Neural progenitor cell (in vitro differentiated cells): ENCODE measurements at regions not wholly inside any gene's neighbourhood (a gene's known extent, or its start where the extent isn't known, plus 50 kb on each side); places are given as distances from the start of the nearest gene placed in this dataset.

ENCODE experiments used
- CTCF ChIP-seq: fragments of 200-600 bp; sonication (generic); IDR thresholded peaks from 2 replicates; pipeline ENCODE4 v1.5.1; 2017; ENCODE audit warnings: antibody characterized with exemption, mild to moderate bottlenecking
- EZH2 ChIP-seq: fragments of 200-600 bp; sonication (generic); IDR thresholded peaks from 2 replicates; pipeline ENCODE4 v1.6.1; 2017; ENCODE audit warnings: antibody characterized with exemption, mild to moderate bottlenecking, moderate library complexity
- EZH2phosphoT487 ChIP-seq: fragments of 200-600 bp; sonication (generic); IDR thresholded peaks from 2 replicates; pipeline ENCODE4 v1.6.1; 2017; ENCODE audit warnings: antibody characterized with exemption

GRCh38 chr6:48774276-48774675 is 663.3 kb upstream of the PTCHD4 start:
- TF ChIP-seq CTCF (no peak), EZH2phosphoT487 (no peak), EZH2 (no peak)
